HUES64 (cell line): ENCODE measurements at regions not wholly inside any gene's neighbourhood (a gene's known extent, or its start where the extent isn't known, plus 50 kb on each side); places are given as distances from the start of the nearest gene placed in this dataset.

Source experiments
- H3K27ac ChIP-seq: 2 replicates; pipeline ENCODE4 v1.7.0; 2013; ENCODE audit warnings: low read depth, low read length, inconsistent platforms
- H3K27me3 ChIP-seq: 2 replicates; pipeline ENCODE4 v1.6.1; 2013; ENCODE audit warnings: mild to moderate bottlenecking, low read length; ENCODE audit not compliant: insufficient read depth
- H3K36me3 ChIP-seq: 2 replicates; pipeline ENCODE4 v1.6.1; 2013; ENCODE audit warnings: mild to moderate bottlenecking, low read length; ENCODE audit not compliant: insufficient read depth
- H3K4me1 ChIP-seq: 2 replicates; pipeline ENCODE4 v1.6.1; 2013; ENCODE audit warnings: mild to moderate bottlenecking, low read length, moderate library complexity; ENCODE audit not compliant: insufficient read depth
- H3K4me3 ChIP-seq: 2 replicates; pipeline ENCODE4 v1.5.1; 2013; ENCODE audit warnings: mild to moderate bottlenecking, low read length, moderate library complexity
- H3K9ac ChIP-seq: 2 replicates; pipeline ENCODE4 v1.6.1; 2013; ENCODE audit warnings: mild to moderate bottlenecking, low read depth, low read length
- H3K9me3 ChIP-seq: 2 replicates; pipeline ENCODE4 v1.6.1; 2013; ENCODE audit warnings: low read depth, low read length; ENCODE audit not compliant: insufficient read depth
- WGBS: fragments of 150-250, 120-280 bp; methylation state at CpG from one replicate; pipeline ENCODE4 v1.1.7; 2013; ENCODE audit warnings: missing lambda C conversion rate; 5-methylcytosine and 5-hydroxymethylcytosine counted together

DNA sequence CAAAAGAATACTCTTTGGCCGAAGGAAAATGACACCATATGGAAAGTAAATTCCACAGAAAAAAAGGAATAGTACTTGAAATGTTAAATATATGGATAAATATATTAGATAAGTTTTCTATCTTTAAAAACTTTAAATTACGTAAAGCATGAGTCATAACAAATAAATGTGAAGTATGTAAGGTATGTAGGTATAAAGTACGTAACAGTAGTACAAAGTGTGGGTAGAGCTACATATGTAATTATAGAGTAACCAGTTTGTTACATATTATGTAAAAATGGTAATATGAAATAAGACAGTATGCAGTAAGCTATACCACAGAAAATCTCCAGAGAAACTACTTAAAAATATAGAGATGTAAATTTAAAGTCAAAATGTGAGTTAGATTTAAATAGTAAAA is 582.3 kb upstream of the CHORDC1 start:
- Histone ChIP-seq H3K4me1 (peaks cover 12% of the 10 kb centered on the region), H3K27ac (no peak overlapping the region), H3K9ac (no peak overlapping the region), H3K9me3 (no peaks in the 10 kb centered on the region), H3K4me3 (no peak overlapping the region), H3K36me3 (no peaks in the 10 kb centered on the region), H3K27me3 (no peaks in the 10 kb centered on the region)
- 100% methylated on average over 1 of the region's 3 CpGs for WGBS

DNA sequence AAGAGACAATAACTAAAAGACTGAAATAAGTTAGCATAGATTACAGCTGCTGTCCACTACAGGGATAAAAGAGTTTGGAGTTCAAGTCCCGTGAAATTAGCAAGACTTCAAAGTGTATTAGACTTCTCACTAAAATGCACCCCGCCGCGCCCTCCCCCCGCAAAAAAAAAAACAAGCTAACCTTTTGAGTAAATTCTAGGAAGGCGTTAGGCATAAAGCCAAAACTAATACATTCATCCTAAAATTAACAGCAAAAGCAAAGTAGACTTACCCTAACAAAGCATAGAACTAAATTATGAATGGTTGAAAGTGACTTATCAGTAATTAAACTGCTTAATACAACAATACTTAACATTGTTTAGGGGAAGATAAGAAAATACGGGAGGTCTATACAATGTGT is 581.0 kb upstream of the CHORDC1 start:
- Histone ChIP-seq H3K4me3 (no peak overlapping the region), H3K9me3 (no peaks in the 10 kb centered on the region), H3K27ac (no peak overlapping the region), H3K4me1 (peaks cover 13% of the 10 kb centered on the region), H3K36me3 (no peaks in the 10 kb centered on the region), H3K9ac (no peak overlapping the region), H3K27me3 (no peaks in the 10 kb centered on the region)
- WGBS = over 99% methylated on average over 6 of the region's 7 CpGs

DNA sequence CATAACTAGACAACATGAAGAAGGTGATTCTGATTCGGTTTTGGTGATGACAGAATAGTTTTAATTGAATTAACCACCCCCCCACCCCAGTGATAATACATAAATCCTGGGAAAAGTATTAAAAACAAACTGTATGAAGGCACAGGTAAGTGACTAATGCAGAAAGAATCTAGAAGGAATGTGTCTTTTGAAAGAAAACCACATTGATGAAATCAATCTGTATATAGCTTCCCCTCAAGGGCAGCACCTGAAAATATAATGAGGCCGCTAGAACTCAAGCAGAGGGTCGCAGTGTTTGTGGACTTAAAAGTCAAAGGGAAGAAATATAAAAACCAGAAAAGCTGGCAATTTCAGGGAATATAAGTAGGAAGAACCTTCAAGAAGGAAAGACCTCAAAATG is 580.5 kb upstream of the CHORDC1 start:
- no peaks in the 10 kb centered on the region for H3K9me3 ChIP-seq
- H3K9ac ChIP-seq = no peak overlapping the region
- peaks cover 18% of the 10 kb centered on the region for H3K4me1 ChIP-seq
- no peak overlapping the region for H3K27ac ChIP-seq
- H3K27me3 ChIP-seq = no peaks in the 10 kb centered on the region
- no peak overlapping the region for H3K4me3 ChIP-seq
- WGBS = 69% methylated on average over 2 of the region's 3 CpGs
- no peaks in the 10 kb centered on the region for H3K36me3 ChIP-seq

DNA sequence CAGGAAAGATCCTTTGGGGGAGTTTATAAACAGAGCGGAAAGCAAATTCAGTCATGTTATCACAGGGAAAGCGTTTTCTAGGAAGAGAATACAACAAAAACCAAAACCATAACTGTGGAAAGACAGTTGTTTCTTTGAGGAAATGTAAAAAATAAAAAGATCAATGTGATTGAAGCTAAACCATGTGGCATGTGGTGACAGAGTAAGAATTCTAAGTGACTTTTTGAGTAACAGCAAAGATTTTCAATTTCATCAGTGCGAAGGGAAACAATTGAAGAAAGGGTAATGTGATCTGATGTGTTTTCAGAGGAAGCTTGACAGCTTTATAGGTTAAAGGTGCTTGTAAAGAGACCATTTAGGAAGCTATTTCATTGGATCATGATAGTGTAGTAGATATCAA is 575.9 kb upstream of the CHORDC1 start:
- Histone ChIP-seq H3K27me3 (no peaks in the 10 kb centered on the region), H3K27ac (no peak overlapping the region), H3K9me3 (no peaks in the 10 kb centered on the region), H3K36me3 (no peaks in the 10 kb centered on the region), H3K9ac (no peak overlapping the region), H3K4me3 (no peak overlapping the region), H3K4me1 (peaks cover 19% of the 10 kb centered on the region)
- 85% methylated on average over 3 of the region's 3 CpGs for WGBS

DNA sequence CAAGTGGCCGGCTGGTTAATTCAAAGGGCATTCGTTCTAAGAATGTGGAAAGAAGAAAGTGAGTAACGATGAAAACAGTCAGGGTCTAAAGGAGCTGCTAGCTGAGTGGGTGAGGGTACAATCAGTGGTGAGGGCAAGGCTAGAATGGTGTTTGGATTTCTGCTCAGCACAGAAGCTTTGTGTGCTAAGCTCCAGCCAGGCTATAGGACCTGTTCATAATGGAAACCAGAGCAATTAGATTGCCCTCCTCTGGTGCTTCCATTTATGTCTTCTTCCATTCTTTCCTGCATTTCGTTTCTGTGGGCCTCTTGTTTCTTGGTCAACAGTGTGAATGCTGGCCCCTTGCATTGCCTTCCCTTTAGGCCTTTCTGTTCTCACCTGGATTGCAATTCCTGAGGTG is 572.9 kb upstream of the CHORDC1 start:
- no peaks in the 10 kb centered on the region for H3K36me3 ChIP-seq
- H3K4me3 ChIP-seq = no peak overlapping the region
- peaks cover 7% of the 10 kb centered on the region; the same call in 1 of the 2 replicates for H3K4me1 ChIP-seq
- no peak overlapping the region for H3K9ac ChIP-seq
- 88% methylated on average over 4 of the region's 4 CpGs for WGBS
- no peaks in the 10 kb centered on the region for H3K9me3 ChIP-seq
- no peaks in the 10 kb centered on the region for H3K27me3 ChIP-seq
- H3K27ac ChIP-seq = no peak overlapping the region

DNA sequence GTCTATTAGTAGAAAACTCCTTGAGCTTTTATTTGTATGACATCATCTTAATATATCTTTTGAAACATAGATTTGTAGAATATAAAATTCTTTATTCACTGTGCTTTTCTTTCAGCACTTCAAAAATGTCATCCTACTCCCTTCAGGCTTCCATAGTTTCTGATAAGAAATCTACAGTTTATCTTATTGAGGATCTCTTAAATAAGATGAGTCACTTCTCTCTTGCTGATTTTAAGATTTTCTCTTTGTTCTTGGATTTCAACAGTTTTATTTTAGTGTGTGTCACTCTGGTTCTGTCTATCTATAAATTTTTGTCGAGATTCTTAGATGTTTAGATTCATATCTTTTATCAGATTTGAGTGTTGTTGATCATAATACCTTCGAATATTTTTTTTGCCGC is 566.1 kb upstream of the CHORDC1 start:
- no peak overlapping the region for H3K27ac ChIP-seq
- no peaks in the 10 kb centered on the region for H3K4me1 ChIP-seq
- H3K9ac ChIP-seq = no peak overlapping the region
- no peaks in the 10 kb centered on the region for H3K27me3 ChIP-seq
- H3K36me3 ChIP-seq = no peaks in the 10 kb centered on the region
- WGBS = 98% methylated on average over 2 of the region's 3 CpGs
- H3K4me3 ChIP-seq = no peak overlapping the region
- peaks cover 3% of the 10 kb centered on the region; the same call in 1 of the 2 replicates for H3K9me3 ChIP-seq

DNA sequence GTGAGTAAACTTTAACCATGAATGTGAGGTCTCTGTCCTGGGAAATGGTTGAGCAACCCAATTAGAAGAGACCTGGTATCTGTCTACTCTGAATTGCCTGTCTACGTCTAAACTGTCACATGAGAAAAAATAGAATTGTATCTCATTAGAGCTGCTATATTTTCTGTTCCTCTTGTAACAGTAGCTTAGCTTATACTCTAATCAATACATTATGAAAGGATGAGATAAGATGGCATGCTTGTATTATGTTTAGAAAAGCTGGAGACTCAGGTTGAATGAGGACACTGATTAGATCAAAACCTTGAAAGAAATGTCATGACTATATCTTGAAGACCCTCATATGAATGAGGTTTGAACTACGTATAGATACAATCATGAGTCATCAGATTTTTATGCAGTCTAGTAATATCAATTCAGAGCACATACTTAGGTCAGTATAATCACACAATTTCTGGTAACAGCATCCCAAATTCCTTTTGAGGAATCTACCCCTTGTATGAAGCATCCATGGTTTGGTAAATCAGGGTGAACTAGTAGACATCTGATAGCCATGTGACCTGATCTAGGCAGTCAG is 561.5 kb upstream of the CHORDC1 start:
- 95% methylated on average over 2 of the region's 2 CpGs for WGBS
- H3K4me3 ChIP-seq = no peak overlapping the region
- no peak overlapping the region for H3K9ac ChIP-seq
- no peaks in the 10 kb centered on the region for H3K4me1 ChIP-seq
- no peak overlapping the region for H3K27ac ChIP-seq
- H3K36me3 ChIP-seq = no peaks in the 10 kb centered on the region
- H3K9me3 ChIP-seq = peaks cover 3% of the 10 kb centered on the region; the same call in 1 of the 2 replicates
- no peaks in the 10 kb centered on the region for H3K27me3 ChIP-seq

DNA sequence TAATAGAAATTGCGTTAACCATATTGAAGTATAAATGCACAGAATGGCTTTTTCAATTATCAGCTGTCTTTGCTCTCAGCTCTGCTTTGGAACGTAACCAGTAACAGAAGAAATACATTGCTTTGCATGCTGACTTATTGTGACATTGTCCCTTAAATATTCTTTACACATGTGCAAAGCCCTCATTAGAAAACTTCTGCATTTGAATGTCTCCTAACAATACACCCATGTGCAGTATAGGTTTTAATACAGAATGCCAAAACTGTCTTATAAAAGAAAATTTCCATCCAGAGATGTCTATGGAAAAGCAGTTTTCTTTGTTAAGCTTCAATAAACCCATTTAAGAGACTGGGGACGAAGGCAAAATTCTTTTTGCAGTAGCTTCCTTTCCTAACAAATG is 560.3 kb upstream of the CHORDC1 start:
- H3K4me3 ChIP-seq = no peak overlapping the region
- H3K36me3 ChIP-seq = no peaks in the 10 kb centered on the region
- no peaks in the 10 kb centered on the region for H3K4me1 ChIP-seq
- 91% methylated on average over 3 of the region's 3 CpGs for WGBS
- H3K27me3 ChIP-seq = no peaks in the 10 kb centered on the region
- H3K9ac ChIP-seq = no peak overlapping the region
- no peak overlapping the region for H3K27ac ChIP-seq
- peaks cover 3% of the 10 kb centered on the region; the same call in 1 of the 2 replicates for H3K9me3 ChIP-seq

DNA sequence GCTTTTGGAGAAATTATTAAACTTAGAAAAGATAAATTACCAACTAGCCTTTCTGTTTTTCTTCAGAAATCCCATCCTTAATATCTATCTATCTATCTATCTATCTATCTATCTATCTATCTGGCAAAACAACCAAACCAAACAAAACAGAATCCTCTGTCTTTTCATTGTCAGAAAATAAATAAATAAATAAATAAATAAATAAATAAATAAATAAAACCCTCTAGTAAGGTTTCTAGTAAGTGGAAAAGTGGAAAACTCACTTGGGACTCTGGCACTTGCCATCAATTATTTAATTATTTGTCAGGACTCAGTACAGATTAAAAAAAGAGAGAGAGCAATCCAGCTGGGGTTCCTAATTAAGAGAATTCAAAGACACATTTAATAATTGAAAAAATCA is 556.2 kb upstream of the CHORDC1 start:
- Histone ChIP-seq H3K36me3 (no peaks in the 10 kb centered on the region), H3K27ac (no peak overlapping the region), H3K9ac (no peak overlapping the region), H3K4me1 (0 out of 2 replicates have a peak, but pooled peaks cover 4% of the 10 kb centered on the region), H3K4me3 (no peak overlapping the region), H3K9me3 (peaks cover 7% of the 10 kb centered on the region; the same call in 1 of the 2 replicates), H3K27me3 (no peaks in the 10 kb centered on the region)

DNA sequence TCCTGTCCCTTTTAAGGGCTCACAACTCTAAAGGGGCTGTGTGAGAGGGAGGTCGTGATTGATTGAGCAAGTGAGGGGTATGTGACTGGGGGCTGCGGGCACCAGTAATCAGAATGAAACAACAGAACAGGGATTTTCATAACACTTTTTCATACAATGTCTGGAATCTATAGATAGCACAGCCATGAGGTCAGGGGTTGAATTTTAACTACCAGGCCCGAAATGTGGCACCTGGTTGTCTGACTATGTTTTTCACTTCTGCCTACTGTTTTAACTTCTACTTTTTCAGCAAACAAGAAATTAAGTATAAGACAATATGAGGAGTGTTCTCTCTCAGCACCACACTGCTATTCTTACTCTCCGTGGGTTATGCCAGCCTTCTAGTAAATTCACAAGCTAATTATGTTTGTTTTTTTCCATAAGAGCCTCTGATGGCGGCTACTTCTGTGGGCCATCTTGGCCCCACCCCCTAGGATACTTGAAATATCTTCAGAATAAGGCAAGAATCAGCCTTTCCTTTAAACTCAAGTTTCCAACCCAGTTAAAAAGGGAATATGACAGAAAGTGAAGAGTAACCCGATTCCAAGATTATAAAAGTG is 552.8 kb upstream of the CHORDC1 start:
- Histone ChIP-seq H3K36me3 (no peaks in the 10 kb centered on the region), H3K27me3 (no peaks in the 10 kb centered on the region), H3K9ac (no peak overlapping the region), H3K9me3 (peaks cover 7% of the 10 kb centered on the region; the same call in 1 of the 2 replicates), H3K27ac (no peak overlapping the region), H3K4me1 (0 out of 2 replicates have a peak, but pooled peaks cover 4% of the 10 kb centered on the region), H3K4me3 (no peak overlapping the region)
- WGBS = 87% methylated on average over 6 of the region's 6 CpGs

DNA sequence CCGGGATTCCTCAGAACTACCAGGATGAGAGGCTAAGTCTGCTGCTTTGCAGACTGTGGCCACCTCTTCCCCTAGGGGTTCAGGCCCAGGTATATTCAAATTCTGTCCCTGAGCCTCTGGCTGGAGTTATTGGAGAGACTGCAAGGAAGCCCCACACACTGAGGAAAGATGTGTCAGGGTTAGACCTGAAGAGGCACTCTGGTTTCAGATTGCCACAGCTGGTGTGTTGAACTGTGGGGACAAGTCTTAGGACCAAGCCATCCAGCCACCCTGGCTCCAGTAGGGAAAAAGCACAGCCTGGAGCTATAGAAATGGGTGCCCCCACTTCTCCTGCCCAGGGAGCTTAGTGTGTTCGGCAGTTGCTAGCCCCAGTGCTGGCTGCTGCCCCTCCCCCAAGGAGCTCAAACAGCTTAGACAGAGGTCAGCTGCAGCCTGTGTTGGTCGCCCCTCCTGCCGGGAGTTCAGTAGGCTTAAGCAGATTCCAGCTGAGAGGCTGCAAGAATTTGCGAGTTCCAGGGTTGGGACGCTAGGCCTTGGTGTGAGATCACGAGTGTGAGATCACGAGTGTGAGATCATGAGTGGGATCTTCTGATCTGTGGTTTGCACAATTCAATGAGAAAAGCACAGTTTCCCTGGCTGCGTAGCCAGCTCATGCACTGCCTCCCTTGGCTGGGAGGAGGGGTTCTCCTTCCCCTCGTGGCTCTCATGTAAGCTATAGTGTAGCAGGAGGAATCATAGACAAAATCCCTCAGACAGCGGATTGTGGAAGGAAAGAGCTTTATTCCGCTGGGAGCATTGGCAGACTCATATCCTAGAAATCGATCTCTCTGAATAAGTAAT is 552.1 kb upstream of the CHORDC1 start:
- H3K27me3 ChIP-seq = no peaks in the 10 kb centered on the region
- no peak overlapping the region for H3K9ac ChIP-seq
- 71% methylated on average over 13 of the region's 13 CpGs for WGBS
- peaks cover 7% of the 10 kb centered on the region; the same call in 1 of the 2 replicates for H3K9me3 ChIP-seq
- 0 out of 2 replicates have a peak, but pooled peaks cover 4% of the 10 kb centered on the region for H3K4me1 ChIP-seq
- H3K27ac ChIP-seq = no peak overlapping the region; the same call in 1 of the 2 replicates
- H3K36me3 ChIP-seq = no peaks in the 10 kb centered on the region
- H3K4me3 ChIP-seq = no peak overlapping the region
